ENCODE measurements at regions not wholly inside any gene's neighbourhood (a gene's known extent, or its start where the extent isn't known, plus 50 kb on each side); places are given as distances from the start of the nearest gene placed in this dataset.
A peak's percentile ranks its signal among the peaks of the same experiment; 100 is the strongest.
"Not testable (repeated sequence)": the region's sequence is repeated elsewhere in the genome, so short reads cannot be mapped to it uniquely, and the experiment has no call there.

DNA sequence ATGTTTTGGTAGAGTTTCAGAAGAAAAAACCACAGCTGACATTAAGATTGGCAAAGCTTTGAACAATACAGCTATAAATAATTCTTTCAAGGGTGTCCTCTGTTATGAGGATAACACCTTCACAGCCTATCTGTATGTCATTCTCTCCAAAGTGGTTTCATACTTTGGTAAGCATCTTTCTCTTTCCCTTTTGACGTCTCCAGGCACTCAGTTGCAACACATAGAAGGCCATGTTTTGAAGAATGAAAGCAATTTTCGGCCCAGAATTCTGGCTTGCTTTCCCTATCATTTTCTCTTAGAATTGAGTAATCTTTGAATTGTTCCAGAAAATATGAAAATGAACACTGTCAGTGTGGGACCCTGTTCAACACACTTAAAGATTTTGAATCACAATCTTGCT, 200.0 kb upstream of the CBLB start:
- no CpG with 5 or more reads among the region's 2 CpGs for WGBS (ENCODE audit: insufficient coverage, low lambda C conversion rate)
- Histone ChIP-seq H3K27ac (ENCODE audit: low read length) (no peak overlapping the region), H3K4me3 (ENCODE audit: low read length) (no peak overlapping the region), H3K27me3 (ENCODE audit: control insufficient read depth, insufficient read depth, low read length) (no peaks in the 10 kb centered on the region), H3K9me3 (ENCODE audit: control insufficient read depth, low read depth, low read length) (peaks cover 3% of the 10 kb centered on the region), H3K36me3 (ENCODE audit: control insufficient read depth, insufficient read depth, low read length) (no peaks in the 10 kb centered on the region), H3K4me1 (ENCODE audit: control insufficient read depth, insufficient read depth, low read length) (no peaks in the 10 kb centered on the region)
- no peak for DNase-seq

DNA sequence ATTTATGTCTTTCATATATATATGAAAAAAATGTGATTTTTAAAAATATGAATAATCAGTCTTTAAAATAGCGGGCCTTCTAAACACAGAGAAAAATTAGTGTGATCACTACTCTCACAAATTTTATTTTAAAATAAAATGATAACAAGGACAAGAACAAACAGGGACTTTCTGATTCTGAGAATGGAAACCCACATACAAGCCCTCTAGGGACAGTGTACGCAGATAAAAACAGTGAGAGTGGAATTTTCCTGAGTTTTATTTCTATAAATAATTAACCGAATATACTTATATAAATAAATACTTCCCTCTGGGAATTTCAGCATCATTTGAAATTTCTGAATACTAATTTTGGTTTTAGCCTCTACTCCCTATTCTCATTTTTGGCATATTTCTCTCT, 201.4 kb upstream of the CBLB start:
- DNase-seq, result no peak
- no peaks in the 10 kb centered on the region for H3K27me3 ChIP-seq (ENCODE audit: control insufficient read depth, insufficient read depth, low read length)
- H3K27ac ChIP-seq (ENCODE audit: low read length), result no peak overlapping the region
- no peaks in the 10 kb centered on the region for H3K4me1 ChIP-seq (ENCODE audit: control insufficient read depth, insufficient read depth, low read length)
- 91% methylated on average over 2 of the region's 3 CpGs for WGBS (ENCODE audit: insufficient coverage, low lambda C conversion rate)
- H3K4me3 ChIP-seq (ENCODE audit: low read length), result no peak overlapping the region
- peaks cover 2% of the 10 kb centered on the region for H3K9me3 ChIP-seq (ENCODE audit: control insufficient read depth, low read depth, low read length)
- H3K36me3 ChIP-seq (ENCODE audit: control insufficient read depth, insufficient read depth, low read length), result no peaks in the 10 kb centered on the region

DNA sequence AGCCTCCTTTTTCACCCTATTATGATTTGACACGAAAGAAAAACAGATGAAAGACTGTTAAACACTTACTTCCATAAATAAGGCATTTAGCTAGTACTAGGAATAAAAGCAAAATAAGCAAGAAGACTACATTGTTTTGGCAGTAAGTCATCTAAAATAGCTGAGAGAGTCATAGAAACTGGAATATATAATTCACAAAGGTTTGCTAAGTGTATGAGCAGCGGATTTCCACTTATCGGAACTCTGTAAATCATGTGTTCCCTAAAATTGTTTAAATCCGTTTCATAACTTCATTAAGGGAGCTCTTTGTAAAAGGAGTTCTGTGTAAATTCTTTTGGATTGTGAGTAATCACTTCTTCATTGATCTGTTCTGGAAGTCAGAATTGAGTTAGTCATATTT, 202.5 kb upstream of the CBLB start:
- Histone ChIP-seq H3K9me3 (ENCODE audit: control insufficient read depth, low read depth, low read length) (peaks cover 8% of the 10 kb centered on the region), H3K27ac (ENCODE audit: low read length) (no peak overlapping the region), H3K4me3 (ENCODE audit: low read length) (no peak overlapping the region), H3K4me1 (ENCODE audit: control insufficient read depth, insufficient read depth, low read length) (no peaks in the 10 kb centered on the region), H3K36me3 (ENCODE audit: control insufficient read depth, insufficient read depth, low read length) (no peaks in the 10 kb centered on the region), H3K27me3 (ENCODE audit: control insufficient read depth, insufficient read depth, low read length) (no peaks in the 10 kb centered on the region)
- 92% methylated on average over 2 of the region's 4 CpGs for WGBS (ENCODE audit: insufficient coverage, low lambda C conversion rate)
- no peak for DNase-seq

DNA sequence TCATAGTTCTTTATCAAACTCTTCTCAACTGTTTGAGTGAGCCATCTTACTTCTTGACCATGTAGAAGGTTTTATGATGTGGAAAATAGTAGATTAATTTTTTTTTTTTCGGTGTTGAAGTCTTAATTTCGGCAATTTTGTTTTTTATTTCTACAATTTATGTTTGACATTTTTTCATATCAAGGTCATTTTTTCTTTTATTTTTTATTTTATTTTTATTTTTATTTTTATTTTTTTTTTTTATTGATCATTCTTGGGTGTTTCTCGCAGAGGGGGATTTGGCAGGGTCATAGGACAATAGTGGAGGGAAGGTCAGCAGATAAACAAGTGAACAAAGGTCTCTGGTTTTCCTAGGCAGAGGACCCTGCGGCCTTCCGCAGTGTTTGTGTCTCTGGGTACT, 203.8 kb upstream of the CBLB start:
- not testable (repeated sequence) for H3K4me3 ChIP-seq (ENCODE audit: low read length); H3K36me3 ChIP-seq (ENCODE audit: control insufficient read depth, insufficient read depth, low read length); H3K27ac ChIP-seq (ENCODE audit: low read length); H3K27me3 ChIP-seq (ENCODE audit: control insufficient read depth, insufficient read depth, low read length); DNase-seq; H3K4me1 ChIP-seq (ENCODE audit: control insufficient read depth, insufficient read depth, low read length); H3K9me3 ChIP-seq (ENCODE audit: control insufficient read depth, low read depth, low read length)
- WGBS (ENCODE audit: insufficient coverage, low lambda C conversion rate), result 100% methylated on average over 2 of the region's 5 CpGs

DNA sequence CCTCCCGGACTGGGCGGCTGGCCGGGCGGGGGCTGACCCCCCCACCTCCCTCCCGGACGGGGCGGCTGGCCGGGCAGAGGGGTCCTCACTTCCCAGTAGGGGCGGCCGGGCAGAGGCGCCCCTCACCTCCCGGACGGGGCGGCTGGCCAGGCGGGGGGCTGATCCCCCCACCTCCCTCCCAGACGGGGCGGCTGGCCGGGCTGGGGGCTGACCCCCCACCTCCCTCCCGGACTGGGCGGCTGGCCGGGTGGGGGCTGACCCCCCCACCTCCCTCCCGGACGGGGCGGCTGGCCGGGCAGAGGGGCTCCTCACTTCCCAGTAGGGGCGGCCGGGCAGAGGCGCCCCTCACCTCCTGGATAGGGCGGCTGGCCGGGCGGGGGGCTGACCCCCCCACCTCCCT, 205.0 kb upstream of the CBLB start:
- H3K27ac ChIP-seq (ENCODE audit: low read length); H3K4me1 ChIP-seq (ENCODE audit: control insufficient read depth, insufficient read depth, low read length); H3K4me3 ChIP-seq (ENCODE audit: low read length); DNase-seq; H3K27me3 ChIP-seq (ENCODE audit: control insufficient read depth, insufficient read depth, low read length); H3K36me3 ChIP-seq (ENCODE audit: control insufficient read depth, insufficient read depth, low read length): not testable (repeated sequence)
- H3K9me3 ChIP-seq (ENCODE audit: control insufficient read depth, low read depth, low read length), result peaks cover 10% of the 10 kb centered on the region
- no CpG with 5 or more reads among the region's 31 CpGs for WGBS (ENCODE audit: insufficient coverage, low lambda C conversion rate)

DNA sequence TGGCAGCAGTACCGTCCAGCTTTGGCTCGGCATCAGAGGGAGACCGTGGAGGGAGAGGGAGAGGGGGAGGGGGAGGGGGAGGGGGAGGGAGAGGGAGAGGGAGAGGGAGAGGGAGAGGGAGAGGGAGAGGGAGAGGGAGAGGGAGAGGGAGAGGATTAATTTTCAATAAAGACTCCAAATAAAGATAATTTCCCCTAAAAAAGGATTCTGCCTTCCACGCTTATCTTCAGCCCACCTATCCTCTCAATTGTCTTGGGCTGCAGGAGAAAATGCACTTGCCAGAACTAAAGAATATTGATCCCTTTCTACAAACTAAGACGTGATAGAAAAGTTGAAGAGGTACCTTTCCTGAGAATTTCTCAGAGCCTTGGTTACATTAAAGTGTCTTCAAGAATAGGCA, 206.9 kb upstream of the CBLB start:
- H3K27me3 ChIP-seq (ENCODE audit: control insufficient read depth, insufficient read depth, low read length); H3K4me1 ChIP-seq (ENCODE audit: control insufficient read depth, insufficient read depth, low read length); H3K36me3 ChIP-seq (ENCODE audit: control insufficient read depth, insufficient read depth, low read length); H3K4me3 ChIP-seq (ENCODE audit: low read length); H3K27ac ChIP-seq (ENCODE audit: low read length); DNase-seq: not testable (repeated sequence)
- peaks cover 10% of the 10 kb centered on the region for H3K9me3 ChIP-seq (ENCODE audit: control insufficient read depth, low read depth, low read length)
- 100% methylated on average over 1 of the region's 5 CpGs for WGBS (ENCODE audit: insufficient coverage, low lambda C conversion rate)

DNA sequence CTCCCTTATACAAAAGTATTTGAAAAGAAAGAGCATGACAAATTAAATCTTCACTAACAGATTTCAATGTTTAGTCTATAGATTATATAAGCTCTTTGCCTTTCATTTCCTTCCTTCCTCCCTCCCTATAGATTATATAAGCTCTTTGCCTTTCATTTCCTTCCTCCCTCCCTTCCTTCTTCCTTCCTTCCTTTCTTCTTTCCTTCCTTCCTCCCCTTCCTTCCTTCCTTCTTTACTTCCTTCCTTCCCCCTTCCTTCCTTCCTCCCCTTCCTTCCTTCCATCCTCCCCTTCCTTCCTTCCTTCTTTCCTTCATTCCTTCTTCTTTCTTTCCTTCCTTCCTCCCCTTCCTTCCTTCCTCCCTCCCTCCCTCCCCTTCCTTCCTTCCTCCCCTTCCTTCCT, 209.8 kb upstream of the CBLB start:
- DNase-seq, result no peak
- Histone ChIP-seq H3K4me1 (ENCODE audit: control insufficient read depth, insufficient read depth, low read length) (no peaks in the 10 kb centered on the region), H3K9me3 (ENCODE audit: control insufficient read depth, low read depth, low read length) (peaks cover 10% of the 10 kb centered on the region)

DNA sequence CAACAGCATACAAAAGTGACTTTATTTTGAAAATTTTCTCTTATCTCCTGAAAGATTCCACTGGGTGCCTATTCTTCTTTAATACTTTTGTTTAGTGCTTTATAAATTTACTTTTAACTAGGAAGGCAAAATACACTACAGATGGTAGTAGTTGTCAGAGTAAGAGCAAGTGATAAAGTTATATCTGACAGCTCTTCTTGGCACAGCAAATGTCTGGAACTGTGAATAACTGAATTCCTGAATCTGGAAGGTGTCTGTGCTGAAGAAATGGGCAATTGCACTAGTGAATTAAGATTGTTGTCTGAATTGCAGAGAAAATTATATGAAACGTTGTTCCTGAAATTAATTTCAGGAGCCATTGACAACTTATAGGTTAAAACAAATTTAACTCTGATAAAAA, 213.8 kb upstream of the CBLB start:
- Histone ChIP-seq H3K4me1 (ENCODE audit: control insufficient read depth, insufficient read depth, low read length) (no peaks in the 10 kb centered on the region), H3K9me3 (ENCODE audit: control insufficient read depth, low read depth, low read length) (peaks cover 2% of the 10 kb centered on the region), H3K27ac (ENCODE audit: low read length) (no peak overlapping the region), H3K27me3 (ENCODE audit: control insufficient read depth, insufficient read depth, low read length) (no peaks in the 10 kb centered on the region), H3K4me3 (ENCODE audit: low read length) (no peak overlapping the region), H3K36me3 (ENCODE audit: control insufficient read depth, insufficient read depth, low read length) (no peaks in the 10 kb centered on the region)
- WGBS (ENCODE audit: insufficient coverage, low lambda C conversion rate), result 75% methylated on average over 1 of the region's 1 CpG
- DNase-seq, result no peak

More for the DNA sequence above, 209.8 kb upstream of the CBLB start:
- Histone ChIP-seq H3K4me3 (ENCODE audit: low read length) (no peak overlapping the region), H3K27me3 (ENCODE audit: control insufficient read depth, insufficient read depth, low read length) (no peaks in the 10 kb centered on the region), H3K27ac (ENCODE audit: low read length) (no peak overlapping the region), H3K36me3 (ENCODE audit: control insufficient read depth, insufficient read depth, low read length) (no peaks in the 10 kb centered on the region)

DNA sequence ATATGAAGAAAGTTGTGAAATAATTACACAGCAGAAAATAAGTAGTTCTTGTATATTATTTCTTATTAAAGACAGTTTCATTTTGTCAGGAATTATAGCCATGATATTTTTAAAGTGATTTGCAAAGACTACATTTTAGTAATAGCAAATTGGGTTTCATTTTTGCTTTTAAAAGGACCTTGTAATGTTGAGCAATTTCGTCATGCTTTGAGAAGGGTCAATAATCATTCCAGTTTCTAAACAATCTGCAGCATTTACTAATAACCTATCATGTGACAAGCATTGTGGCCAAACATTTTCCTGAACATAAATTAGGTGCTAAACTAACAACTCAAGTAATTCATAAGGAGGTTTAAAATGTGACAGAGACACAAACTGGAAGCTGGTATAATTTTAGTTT, 214.4 kb upstream of the CBLB start:
- Histone ChIP-seq H3K36me3 (ENCODE audit: control insufficient read depth, insufficient read depth, low read length) (no peaks in the 10 kb centered on the region), H3K27me3 (ENCODE audit: control insufficient read depth, insufficient read depth, low read length) (no peaks in the 10 kb centered on the region), H3K9me3 (ENCODE audit: control insufficient read depth, low read depth, low read length) (peaks cover 2% of the 10 kb centered on the region), H3K4me1 (ENCODE audit: control insufficient read depth, insufficient read depth, low read length) (no peaks in the 10 kb centered on the region), H3K27ac (ENCODE audit: low read length) (no peak overlapping the region), H3K4me3 (ENCODE audit: low read length) (no peak overlapping the region)
- DNase-seq, result peak; percentile 17 to 39
- WGBS (ENCODE audit: insufficient coverage, low lambda C conversion rate), result no CpG with 5 or more reads among the region's 1 CpG

DNA sequence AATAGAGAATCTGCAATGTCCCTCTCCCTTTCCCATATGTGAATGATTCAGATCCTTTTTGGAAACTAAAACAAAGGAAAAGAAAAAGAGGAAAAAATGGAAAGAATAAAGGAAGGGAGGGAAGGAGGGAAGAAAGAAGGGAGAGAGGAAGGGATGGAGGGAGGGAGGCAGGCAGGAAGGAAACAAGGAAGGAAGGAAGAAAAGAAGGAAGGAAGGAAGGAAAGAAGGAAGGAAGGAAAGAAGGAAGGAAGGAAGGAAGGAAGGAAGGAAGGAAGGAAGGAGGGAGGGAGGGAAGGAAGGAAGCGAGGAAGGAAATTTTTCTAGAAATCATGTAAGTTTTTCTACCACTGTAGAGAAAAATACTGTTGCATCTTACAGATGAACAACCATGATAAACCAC, 215.0 kb upstream of the CBLB start:
- Histone ChIP-seq H3K27ac (ENCODE audit: low read length) (no peak overlapping the region), H3K27me3 (ENCODE audit: control insufficient read depth, insufficient read depth, low read length) (no peaks in the 10 kb centered on the region), H3K4me3 (ENCODE audit: low read length) (no peak overlapping the region), H3K4me1 (ENCODE audit: control insufficient read depth, insufficient read depth, low read length) (no peaks in the 10 kb centered on the region), H3K36me3 (ENCODE audit: control insufficient read depth, insufficient read depth, low read length) (no peaks in the 10 kb centered on the region), H3K9me3 (ENCODE audit: control insufficient read depth, low read depth, low read length) (no peaks in the 10 kb centered on the region)
- 100% methylated on average over 1 of the region's 1 CpG for WGBS (ENCODE audit: insufficient coverage, low lambda C conversion rate)
- no peak for DNase-seq

DNA sequence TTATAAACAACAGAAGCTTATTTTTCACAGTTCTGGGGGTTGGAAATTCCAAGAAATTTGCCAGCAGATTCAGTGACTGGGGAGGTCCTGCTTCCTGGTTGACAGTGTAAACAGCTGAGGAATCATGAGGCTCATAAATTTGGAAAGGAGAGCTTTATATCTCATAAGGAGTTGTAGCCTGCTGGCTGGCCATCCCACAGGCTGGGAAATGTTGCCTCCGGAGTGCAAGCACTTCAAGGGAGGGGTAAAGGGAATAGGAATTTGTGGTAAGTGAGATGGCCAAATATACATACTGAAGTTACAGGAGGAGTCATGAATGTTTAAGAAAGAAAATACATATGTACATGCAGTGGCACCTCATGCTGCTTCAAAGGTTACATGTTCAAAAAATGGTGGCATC, 217.2 kb upstream of the CBLB start:
- DNase-seq, result no peak
- Histone ChIP-seq H3K27me3 (ENCODE audit: control insufficient read depth, insufficient read depth, low read length) (no peaks in the 10 kb centered on the region), H3K4me1 (ENCODE audit: control insufficient read depth, insufficient read depth, low read length) (no peaks in the 10 kb centered on the region), H3K27ac (ENCODE audit: low read length) (no peak overlapping the region), H3K36me3 (ENCODE audit: control insufficient read depth, insufficient read depth, low read length) (no peaks in the 10 kb centered on the region), H3K4me3 (ENCODE audit: low read length) (no peak overlapping the region), H3K9me3 (ENCODE audit: control insufficient read depth, low read depth, low read length) (no peaks in the 10 kb centered on the region)
- no CpG with 5 or more reads among the region's 1 CpG for WGBS (ENCODE audit: insufficient coverage, low lambda C conversion rate)
